GM12874 (cell line): ENCODE measurements at regions not wholly inside any gene's neighbourhood (a gene's known extent, or its start where the extent isn't known, plus 50 kb on each side); places are given as distances from the start of the nearest gene placed in this dataset.

Experiments
- TF ChIP-seq, protein P1 (sequence below): IDR thresholded peaks from 2 replicates; pipeline ENCODE4 v1.5.1; 2011; ENCODE audit warnings: low read depth, mild to moderate bottlenecking, control low read depth, low read length, moderate library complexity; ENCODE audit not compliant: insufficient read depth

DNA sequence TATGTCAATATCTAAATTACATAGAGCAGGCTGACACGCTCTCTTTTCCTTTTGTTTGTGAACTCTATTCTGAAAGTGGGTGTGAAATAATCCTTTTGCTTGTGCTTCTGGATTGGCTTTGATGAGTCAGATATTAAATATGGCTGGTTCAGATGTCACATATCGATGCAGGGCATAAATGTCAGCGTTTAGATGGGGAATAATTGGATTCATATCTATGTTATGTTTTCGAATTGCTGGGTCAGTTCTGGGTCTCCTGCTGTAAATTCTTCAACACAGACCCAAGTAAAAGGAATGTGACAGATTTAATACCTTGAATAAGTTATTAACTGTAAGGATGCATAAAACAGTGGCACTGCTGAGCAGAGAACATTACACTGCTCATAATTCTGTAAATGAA is 118.7 kb upstream of the SNX2 start:
- TF ChIP-seq, protein P1, sequence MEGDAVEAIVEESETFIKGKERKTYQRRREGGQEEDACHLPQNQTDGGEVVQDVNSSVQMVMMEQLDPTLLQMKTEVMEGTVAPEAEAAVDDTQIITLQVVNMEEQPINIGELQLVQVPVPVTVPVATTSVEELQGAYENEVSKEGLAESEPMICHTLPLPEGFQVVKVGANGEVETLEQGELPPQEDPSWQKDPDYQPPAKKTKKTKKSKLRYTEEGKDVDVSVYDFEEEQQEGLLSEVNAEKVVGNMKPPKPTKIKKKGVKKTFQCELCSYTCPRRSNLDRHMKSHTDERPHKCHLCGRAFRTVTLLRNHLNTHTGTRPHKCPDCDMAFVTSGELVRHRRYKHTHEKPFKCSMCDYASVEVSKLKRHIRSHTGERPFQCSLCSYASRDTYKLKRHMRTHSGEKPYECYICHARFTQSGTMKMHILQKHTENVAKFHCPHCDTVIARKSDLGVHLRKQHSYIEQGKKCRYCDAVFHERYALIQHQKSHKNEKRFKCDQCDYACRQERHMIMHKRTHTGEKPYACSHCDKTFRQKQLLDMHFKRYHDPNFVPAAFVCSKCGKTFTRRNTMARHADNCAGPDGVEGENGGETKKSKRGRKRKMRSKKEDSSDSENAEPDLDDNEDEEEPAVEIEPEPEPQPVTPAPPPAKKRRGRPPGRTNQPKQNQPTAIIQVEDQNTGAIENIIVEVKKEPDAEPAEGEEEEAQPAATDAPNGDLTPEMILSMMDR = no peak

DNA sequence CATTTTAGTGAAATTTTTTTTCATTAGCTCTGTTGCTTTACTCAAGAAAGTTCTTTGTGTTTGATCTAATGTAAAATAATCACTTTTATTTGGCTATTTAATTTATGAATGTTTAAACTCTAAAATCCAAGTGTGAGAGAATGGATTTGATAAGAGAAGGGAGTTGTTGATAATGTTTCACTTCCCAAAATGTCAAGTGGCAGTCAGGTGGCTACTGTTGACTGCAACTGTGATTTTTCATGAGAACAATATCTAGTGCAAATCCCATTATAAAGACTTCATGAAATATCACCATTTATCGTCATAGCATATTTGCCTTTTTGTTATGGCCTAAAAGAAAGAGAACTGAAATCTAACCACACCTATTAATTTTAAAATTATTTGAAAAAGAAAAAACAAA is 118.3 kb upstream of the SNX2 start:
- TF ChIP-seq, protein P1 = no peak

DNA sequence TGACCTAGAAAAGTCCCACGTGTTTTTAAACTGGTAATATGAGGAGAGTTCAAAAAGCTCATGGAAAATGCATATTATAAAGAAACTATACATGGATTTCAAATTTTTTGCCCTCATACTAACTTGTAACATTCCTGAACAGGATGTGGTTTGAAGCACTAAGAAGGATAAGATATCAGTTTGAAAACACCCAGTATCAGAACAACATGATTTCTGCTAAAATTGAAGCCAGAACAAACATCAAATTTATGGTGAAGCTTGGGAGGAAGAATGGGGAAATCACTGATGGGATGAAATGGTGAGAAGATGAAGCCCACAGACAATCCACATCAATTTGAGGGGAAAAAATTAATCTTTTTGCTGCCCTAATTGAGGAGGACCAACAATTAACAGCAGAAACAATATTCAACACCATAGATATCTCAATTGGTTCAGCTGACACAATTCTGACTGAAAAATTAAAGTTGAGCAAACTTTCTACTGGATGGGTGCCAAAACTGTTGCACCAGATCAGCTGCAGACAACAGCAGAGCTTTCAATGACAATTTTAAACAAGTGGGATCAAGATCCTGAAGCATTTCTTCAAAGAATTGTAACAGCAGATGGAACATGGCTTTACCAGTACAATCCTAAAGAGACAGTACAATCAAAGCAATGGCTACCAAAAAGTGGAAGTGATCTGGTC is 113.2 kb upstream of the SNX2 start:
- TF ChIP-seq, protein P1 = no peak

DNA sequence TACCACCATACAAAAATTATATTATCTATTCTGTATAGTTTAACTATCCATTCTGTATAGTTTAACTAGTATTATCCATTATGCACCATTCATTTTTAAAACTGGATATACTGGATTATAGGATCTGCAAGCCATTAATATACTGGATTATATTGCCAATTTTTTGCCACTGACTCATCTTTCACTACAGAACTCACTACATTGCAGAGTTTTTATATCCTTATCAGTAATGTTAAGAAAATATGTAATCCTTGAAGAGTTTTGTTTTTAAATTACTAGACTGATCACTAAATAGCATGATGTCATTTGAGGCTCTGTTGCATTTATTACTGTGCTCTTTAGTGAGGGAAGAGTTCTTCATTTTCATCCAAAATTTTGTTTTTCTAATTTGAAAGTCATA is 109.8 kb upstream of the SNX2 start:
- TF ChIP-seq, protein P1 = no peak

DNA sequence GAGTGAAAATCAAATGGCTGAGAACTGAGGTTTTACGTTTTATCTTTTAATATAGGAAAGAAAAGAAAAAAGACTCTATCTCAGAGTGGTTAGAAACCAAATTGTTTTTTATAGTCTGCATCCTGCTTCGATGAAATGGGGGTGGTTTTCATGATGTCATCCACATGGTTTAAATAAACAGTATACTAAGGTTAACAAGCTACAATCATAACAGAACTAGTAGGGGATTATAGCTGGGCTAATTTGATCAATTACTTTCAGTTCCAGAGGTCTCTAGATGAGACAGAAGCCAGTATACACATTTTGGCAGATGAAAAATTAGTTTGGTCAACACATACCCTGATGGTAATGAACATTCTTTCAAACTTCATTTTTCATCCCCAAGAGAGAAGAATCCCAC is 106.3 kb upstream of the SNX2 start:
- TF ChIP-seq, protein P1 = no peak

DNA sequence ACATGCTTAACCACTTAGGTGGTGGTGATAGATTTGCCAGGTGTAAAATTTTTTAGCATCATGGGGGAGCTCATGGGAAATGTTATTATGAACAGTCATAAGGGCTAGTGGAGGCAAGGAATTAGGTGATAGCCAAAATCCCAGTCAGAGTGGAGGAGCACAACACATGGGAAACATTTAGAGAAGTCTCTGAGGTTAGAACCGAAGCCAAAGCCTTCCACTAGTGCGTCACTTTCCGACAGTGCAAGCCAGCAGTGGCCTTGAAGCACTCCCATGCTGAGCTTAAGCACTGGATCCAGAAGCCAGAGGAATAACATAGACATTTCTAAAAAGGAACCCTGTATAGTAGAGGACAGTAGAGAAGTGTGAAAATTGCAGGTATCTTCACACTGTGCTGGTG is 101.5 kb upstream of the SNX2 start:
- TF ChIP-seq, protein P1 = no peak

DNA sequence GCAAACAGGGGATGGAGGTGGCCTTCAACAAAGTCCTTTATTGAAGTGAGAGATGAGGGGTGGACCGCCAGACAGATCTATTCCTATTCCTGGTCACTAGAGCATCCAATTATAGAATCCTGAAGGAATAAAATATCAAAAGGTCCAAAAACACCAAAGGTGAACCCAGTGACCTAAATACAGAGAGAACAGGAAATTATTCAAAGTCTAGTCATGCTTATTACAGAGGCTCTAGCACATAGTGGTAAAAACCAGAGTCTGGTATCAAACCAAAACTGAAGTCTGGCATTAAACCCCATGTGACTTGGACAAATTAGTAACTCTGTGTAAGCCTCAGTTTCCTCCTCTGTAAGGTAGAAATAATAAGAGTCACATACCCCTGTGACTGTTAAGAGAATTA is 100.5 kb upstream of the SNX2 start:
- TF ChIP-seq, protein P1 = no peak
